Epithelial cell of prostate (primary cell): ENCODE measurements at regions not wholly inside any gene's neighbourhood (a gene's known extent, or its start where the extent isn't known, plus 50 kb on each side); places are given as distances from the start of the nearest gene placed in this dataset.

Experiments
- DNase-seq: peaks from one replicate; pipeline ENCODE4 v3.0.0-alpha.2; 2011; ENCODE audit warnings: low read depth, low spot score
- H3K27ac ChIP-seq: fragments of 450-650 bp; 2 replicates; pipeline ENCODE4 v1.5.1; 2017; ENCODE audit warnings: mild to moderate bottlenecking

DNA sequence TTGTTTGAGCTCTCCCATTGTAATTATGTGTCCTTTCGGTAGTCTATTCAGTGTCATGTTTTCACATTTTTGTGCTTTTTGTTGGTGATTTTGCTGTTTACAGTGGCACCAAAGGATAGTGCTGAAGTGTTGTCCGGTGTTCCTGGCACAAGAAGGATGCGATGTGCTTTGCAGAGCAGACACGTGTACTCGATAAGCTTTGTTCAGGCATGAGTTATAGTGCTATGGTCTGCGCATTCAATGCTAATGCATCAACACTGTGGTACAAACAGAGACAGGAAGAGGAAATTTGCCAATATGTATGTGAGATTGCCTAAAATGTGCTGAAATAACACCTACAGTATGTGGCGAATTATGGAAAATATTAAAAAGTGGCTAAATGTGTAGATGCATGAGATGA is 913.4 kb upstream of the ACO1 start:
- DNase-seq = no peak
- no peak overlapping the region for H3K27ac ChIP-seq

DNA sequence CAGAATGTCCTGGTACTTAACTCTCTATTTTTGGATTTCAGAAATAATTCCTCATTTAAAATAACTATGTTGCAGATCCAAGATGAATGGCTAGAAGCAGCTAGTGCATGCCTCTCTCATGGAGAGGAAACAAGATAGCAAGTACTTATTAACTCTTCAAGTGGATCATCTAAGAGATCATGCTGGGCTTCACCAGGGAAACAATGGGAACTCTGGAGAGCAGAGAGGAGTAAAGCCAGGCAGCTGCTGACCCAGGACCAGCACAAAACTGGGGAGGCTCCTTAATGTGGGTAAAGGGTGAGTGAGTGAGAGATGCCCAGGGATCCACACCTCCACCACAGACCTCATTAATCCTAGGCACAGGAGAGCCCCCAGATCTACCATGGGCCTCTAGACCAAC is 897.8 kb upstream of the ACO1 start:
- H3K27ac ChIP-seq = no peak overlapping the region
- no peak for DNase-seq

DNA sequence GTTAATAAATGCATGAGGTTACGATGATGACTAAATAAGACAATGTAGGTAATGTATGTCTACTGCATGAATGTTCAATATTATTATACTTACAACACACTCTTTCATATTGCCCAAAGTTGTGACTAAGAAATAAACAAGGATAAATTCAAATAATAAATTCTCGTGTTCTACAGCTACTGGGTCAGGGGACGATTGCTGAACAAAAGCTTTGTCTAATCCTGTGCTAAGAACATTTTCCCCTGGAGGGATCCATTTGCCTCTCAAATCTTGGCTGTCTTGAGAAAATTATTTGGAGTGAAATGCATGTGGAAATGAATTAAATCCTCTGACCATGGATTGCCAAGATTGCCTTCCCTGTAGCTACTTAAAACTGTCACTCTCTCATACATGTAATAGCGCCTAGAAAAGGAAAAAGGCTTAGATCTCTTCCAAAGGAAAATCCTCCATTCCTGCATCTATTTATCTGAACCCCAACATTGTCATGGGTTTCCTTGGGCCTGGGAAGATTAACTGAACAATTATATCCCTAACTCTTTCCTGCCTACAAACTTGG is 893.8 kb upstream of the ACO1 start:
- no peak for DNase-seq
- H3K27ac ChIP-seq = no peak overlapping the region

DNA sequence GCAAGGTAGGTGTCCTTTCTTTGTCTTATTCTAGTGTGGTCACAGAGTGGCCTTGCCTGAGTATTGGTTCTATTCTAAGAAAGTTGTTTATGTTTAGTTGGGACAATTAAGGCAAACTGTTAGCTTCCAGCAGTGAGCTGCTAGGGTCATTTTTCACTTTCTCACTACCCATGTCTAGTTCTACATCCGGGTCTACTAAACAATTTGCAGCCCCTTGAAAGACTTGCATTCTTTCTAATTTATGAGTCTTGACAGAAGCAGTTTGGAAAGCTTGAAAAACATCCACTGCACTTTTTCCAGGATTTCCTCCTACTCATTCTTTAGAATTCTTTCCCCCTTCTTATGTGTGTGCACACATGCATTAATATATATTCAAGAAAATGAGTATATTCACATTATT is 892.2 kb upstream of the ACO1 start:
- DNase-seq = no peak

DNA sequence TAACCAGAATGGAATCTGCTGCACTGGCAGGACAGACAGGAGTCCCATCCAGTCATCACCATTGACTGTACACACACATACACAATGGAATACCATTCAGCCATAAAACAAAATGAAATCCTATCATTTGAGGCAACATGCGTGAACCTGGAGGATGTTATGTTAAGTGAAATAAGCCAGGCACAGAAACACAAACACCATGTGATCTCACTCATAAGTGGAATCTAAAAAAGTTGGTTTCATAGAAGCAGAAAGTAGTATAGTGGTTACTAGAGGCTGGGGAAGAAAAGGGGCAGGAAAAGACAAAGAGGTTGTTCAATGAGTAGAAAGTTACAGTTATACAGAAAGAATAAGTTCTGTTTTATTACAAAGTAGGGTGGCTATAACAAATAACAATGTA is 884.0 kb upstream of the ACO1 start:
- DNase-seq = no peak
- no peak overlapping the region for H3K27ac ChIP-seq

More for the DNA sequence above, 892.2 kb upstream of the ACO1 start:
- H3K27ac ChIP-seq = no peak overlapping the region

DNA sequence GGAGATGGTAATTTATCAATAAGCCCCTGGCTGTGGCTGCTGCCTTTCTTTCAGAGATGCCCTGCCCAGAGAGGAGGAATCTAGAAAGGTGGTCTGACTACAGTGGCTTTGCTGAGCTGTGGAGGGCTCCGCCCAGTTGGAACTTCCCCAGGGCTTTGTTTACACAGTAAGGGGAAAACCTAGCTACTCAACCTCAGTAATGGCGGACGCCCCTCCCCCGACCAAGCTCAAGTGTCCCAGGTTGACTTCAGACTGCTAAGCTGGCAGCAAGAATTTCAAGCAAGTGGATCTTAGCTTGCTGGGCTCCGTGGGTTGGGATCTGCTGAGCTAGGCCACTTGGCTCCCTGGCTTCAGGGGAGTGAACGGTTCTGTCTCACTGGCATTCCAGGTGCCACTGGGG is 865.4 kb upstream of the ACO1 start:
- DNase-seq = no peak
- no peak overlapping the region for H3K27ac ChIP-seq

DNA sequence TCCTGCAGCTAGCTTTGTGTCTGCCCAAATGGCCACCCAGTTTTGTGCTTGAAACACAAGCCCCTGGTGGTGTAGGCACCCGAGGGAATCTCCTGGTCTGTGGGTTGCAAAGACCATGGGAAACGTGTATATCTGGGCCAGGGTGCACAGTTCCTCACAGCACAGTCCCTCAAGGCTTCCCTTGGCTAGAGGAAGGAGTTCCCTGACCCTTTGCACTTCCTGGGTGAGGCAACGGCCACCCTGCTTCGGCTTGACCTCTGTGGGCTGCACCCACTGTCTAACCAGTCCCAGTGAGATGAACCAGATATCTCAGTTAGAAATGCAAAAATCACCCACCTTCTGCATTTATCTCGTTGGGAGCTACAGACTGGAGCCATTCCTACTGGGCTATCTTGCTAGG is 865.0 kb upstream of the ACO1 start:
- no peak for DNase-seq
- no peak overlapping the region for H3K27ac ChIP-seq

DNA sequence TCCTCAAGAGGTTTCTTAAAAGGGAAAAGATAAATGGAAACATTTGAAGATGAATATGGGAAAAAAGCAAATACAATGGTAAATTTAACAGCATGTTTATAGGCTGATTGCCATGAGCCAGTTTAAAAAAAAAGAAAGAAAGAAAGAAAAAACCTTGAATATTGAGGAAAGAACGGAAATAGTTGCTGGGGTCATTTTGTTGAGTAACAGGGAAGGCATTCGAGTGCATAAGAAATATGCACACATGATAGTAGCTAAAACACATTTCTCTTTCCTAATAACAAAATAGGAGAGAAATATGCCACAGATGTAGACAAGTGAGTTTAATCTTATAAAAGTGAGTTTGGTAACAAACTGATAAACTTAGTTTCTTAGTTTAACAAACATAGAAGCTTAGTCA is 864.6 kb upstream of the ACO1 start:
- H3K27ac ChIP-seq = no peak overlapping the region
- DNase-seq = no peak

DNA sequence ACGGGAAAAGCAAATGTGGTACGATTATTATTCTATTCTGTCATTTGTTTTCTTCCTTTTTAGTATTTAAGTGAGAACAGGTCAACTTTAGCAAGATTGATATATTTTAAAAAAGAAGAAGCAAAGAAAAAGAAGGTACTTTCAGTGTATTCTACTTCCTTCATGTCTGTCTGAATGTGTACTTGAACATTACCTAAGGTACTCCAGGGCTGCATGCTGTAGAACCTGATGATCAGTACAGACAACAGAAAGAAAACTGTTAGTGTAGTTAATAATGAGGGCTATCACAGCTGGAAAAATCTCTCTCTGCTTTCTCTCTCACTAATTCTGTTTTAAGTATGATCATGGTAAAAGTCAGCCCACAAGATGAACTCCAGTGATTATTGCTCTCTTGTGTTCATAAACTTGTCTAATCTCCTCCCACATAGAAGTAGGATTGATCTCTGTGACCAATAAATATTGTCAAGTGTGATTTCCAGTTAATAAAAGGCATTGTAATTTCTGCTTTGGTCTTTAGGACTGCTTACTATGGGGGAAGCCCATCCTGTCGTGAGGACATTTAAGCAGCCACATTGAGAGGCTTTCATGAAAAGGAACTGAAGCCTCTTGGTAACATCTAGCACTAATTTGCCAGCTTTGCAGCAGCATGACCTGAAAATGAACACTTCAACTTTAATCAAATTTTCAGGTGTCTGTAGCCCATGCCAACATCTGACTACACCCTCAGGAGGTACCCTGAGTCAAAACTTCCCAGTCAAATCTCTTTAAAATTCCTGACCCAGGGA is 864.0 kb upstream of the ACO1 start:
- H3K27ac ChIP-seq = no peak overlapping the region
- DNase-seq = no peak

DNA sequence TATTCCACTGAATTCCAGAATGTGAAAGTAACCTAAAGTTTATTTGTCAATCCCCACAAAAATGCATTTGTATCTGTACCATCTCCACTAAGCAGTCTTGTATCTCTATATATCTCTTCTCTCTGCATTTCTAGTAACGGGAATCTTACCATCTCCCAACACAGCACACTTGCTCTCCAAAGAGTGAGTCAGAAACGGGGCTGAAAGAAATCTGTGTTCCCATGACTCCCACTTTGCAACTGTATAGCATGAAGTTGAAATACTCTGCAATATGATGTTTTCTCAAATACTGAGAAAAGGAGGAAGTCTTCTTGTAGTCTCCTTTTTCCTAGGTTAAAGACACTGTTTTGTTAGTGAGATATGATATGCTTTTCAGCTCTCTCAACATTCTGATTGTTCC is 848.8 kb upstream of the ACO1 start:
- no peak for DNase-seq

DNA sequence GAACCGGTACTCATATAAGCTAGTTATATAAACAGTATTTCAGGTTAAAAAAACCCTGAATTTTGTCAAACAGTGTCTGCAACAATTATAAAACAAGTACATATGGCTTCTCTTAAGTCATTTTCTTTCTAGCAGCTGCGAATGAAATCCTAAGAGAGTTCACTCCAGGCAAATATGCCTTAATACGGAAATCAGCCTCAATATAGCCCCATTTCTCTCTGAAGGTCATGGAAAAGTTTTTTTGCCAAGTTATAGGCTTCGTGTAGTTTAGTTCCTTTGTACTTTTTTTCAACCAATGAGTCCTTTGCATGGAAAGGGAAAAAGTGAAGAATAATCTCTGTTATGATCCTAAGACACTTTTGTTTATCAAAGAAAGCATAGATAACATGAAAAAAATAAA is 848.0 kb upstream of the ACO1 start:
- H3K27ac ChIP-seq = no peak overlapping the region
- no peak for DNase-seq

More for the DNA sequence above, 848.8 kb upstream of the ACO1 start:
- no peak overlapping the region for H3K27ac ChIP-seq

DNA sequence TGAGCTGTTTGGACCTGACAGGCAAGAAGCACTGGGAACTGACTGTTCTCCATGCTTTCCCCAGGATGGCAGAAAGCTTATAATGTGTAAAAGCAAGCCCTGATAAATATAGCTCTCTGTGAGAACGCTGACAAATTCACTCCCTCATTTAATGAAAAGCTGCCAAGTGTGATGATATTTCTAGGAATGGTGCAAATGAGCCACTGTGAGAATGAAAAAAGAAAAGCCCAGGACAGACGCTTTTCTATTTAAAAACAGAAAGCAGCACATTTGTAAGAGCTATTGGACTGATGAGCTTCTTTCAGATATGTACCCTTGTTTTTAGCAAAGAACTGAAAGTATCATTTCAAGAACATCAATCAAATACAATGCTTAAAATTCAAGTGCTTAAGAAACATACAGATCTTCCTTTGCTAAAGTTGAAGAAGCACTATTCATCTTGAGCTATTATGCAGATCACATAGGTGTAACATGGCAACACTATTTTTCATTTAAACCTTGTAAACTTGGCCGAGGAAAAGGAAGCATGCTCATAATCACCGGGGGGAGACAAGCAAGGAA is 842.6 kb upstream of the ACO1 start:
- DNase-seq = no peak
- no peak overlapping the region for H3K27ac ChIP-seq

DNA sequence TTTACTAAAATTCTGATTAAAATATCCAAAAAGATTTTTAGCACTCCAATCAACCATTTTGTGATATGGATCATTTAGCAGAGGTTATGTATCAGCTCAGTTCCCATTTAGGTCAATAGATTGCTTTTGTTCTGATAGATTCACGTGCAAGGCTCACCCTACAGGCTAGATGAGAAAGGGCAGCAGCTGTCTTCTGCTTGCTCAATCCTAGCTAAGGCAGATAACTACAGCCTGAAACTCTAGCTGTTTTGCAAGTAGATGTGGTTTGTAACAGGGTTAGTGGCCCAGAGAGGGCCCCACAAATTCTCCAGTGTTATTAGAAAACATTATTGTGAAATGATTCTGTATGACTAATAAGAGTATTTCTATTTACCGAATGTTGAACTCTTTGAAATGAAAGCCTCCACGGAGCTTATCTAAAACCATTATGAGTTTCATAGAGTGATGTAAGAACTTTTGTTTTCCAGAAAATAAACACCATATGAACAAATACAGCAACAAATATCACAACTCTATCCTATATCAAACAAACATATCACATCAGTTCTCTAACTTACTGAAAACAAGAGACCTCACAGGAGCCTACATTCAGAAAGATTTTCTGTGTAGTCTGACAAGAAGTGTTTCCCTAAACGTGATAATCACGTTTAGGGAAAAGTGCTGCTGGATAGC is 841.9 kb upstream of the ACO1 start:
- peak; percentile 58 for DNase-seq

DNA sequence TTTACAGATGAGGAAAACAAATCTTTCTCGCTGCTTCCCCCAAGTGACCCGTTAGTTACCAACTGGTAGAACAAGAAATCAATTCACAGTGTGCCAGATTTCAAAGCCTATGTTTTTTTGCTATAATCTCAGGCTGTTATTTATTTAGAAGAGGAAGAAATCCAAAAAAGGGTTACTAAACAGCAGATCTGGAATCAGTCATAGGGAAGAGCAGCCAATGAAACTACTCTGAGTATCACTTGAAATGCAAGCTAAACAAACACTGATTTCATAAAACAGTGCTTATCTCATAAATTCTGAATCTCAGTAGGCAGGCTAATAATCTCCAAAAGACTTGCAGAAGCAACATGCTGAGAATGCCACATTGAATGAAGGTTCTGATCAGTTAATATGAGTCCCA is 829.5 kb upstream of the ACO1 start:
- DNase-seq = no peak
- H3K27ac ChIP-seq = no peak overlapping the region

More for the DNA sequence above, 841.9 kb upstream of the ACO1 start:
- no peak overlapping the region for H3K27ac ChIP-seq

DNA sequence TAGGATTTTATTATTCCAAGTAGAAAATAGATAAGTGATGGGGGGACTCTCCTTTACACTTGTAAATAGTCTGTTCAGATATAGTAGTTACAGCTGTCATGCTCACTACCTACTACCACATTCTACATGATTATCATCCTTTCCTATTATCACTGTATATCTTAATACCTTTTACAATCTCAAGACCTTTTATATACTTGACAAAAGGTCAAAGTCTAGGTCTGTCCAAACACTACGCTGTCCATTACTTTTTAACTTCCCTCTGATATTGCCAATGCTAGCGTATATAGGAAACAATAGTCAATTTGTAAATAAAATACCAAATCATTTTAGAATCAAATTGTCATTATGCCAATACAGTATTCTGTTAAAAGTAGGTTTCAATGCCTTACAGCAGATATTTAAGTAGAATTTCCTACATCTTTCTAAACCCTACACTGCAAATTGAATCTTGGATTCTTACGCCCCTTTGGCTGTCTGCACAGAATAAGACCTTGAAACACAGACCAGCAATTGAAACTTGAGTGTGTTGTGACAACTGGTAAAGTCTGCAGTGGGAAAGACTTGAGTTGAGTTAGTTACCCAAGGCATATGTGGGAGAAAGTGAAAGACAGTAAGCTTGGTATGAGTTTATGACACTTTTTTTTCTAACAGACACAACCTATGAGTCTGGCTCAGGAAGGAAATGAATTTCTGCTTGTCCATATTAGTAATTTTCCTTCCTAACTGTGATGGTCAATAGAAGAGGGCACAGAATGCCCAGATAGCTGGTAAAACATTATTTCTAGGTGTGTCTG is 827.6 kb upstream of the ACO1 start:
- DNase-seq = no peak
- no peak overlapping the region for H3K27ac ChIP-seq

DNA sequence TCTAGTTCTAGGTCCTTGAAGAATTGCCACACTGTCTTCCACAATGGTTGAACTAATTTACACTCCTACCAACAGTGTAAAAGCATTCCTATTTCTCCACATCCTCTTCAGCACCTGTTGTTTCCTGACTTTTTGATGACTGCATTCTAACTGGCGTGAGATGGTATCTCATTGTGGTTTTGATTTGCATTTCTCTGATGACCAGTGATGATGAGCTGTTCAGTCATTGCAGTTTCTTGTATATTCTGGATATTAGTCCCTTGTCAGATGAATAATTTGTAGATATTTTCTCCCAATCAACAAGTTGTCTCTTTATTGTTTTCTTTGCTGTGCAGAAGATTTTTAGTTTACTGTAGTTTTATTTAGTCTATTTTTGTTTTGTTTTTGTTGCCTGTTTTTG is 812.3 kb upstream of the ACO1 start:
- peak; percentile 39 for DNase-seq
- H3K27ac ChIP-seq = peak overlapping the region; percentile 48

DNA sequence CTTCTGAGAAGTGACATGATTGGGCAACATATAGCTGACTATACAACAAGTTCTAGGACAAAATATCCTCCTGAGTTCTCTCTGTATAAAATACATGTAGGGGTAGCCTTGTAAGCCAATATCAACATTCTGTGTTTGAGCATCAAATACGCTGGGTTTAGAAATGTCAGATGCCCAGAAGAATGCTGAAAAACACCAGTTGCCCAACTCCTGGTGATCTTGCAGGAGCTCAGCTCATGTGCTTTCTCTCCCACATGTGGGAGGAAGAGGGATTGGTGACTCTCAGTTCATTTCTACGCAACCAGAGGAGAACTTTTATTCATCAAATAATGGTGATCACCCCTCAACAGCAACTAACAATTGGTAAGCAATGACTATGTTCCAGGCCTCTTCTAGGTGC is 810.9 kb upstream of the ACO1 start:
- DNase-seq = no peak
- peak overlapping the region; percentile 10 for H3K27ac ChIP-seq

DNA sequence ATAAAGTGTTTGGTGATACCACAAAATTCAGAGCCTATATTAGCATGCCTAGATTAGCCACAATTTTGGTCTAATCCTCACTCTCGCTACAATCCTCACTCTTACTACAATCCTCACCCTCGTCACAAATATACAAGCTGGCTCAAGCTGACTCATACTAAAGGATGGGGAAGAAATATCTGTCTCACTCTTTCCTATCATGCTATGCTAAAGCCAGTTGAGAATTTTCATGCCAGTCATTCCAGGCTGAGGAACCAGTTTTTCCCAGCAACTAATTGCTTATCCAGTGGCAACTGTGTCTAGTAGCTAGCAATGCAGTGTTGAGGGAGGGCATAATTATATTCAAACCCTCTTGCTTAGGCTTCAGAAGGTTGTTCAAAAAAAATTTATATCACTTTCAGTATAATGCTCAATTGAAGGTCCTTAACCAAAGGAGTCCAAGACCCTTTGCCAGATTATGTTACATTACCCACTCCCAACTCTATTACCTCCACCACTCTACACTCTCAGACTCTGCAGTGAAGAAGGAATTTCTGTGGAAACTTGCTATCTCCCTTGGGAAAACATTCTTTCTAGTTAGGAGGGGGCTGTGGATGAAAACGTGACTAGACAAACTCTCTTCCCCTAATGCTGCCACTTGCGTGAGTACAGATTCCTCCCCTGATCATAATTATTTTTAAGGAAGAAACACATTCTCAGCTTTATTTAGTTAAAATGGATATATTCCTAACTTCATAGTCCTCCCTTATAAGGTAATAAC is 810.3 kb upstream of the ACO1 start:
- H3K27ac ChIP-seq = peak overlapping the region; percentile 10
- peak; percentile 20 for DNase-seq

DNA sequence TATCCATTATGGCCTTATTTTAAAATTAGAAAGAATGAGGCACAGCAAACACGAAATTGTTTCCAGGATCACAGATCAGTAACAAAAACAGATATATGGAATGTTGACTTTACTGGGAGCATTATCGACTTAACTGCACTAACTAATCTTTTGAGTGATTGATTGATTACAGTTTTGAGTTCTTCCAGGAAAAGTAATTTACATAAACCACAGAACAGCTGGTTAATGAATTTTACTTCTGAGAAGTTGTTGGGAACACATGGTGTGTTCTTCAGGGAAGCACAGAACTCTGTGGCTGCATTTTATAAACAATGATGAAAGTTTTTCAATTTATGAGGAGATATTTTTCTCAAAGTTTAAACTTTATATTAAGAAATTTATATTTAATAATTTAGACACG is 802.4 kb upstream of the ACO1 start:
- no peak overlapping the region for H3K27ac ChIP-seq

DNA sequence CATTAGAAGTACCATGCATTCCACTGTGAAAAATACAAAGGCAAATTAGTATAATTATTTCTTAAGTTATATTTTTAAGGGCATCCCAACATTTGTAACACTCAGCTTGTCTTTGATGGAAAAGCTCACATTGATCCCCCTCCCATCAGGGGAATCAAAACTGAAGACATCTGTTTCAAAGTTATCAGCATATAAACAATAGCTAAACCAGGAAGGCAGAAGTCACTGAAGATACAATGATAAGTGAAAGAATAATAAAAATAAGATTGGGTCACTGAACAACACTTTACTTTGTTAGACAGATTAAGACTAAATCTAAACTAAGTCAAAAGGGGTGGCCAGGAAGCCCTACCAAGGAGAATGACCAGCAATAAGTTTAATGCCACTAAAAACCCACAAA is 801.9 kb upstream of the ACO1 start:
- DNase-seq = no peak
- no peak overlapping the region for H3K27ac ChIP-seq

More for the DNA sequence above, 802.4 kb upstream of the ACO1 start:
- no peak for DNase-seq
